ENCODE measurements at regions not wholly inside any gene's neighbourhood (a gene's known extent, or its start where the extent isn't known, plus 50 kb on each side); places are given as distances from the start of the nearest gene placed in this dataset.
"Not testable (repeated sequence)": the region's sequence is repeated elsewhere in the genome, so short reads cannot be mapped to it uniquely, and the experiment has no call there.

GRCh38 chr4:49217492-49217891 lies 231.4 kb downstream of the CWH43 start:
- POLR2A ChIA-PET, result no interaction called here
- H3K9me3 Mint-ChIP-seq (ENCODE audit: insufficient read depth), result peaks cover 38% of the 10 kb centered on the region
- CTCF ChIA-PET, result no interaction called here
- H3K27me3 Mint-ChIP-seq (ENCODE audit: low read depth), result no peaks in the 10 kb centered on the region
- ATAC-seq (no peak), DNase-seq (no peak)
- H3K4me3 Mint-ChIP-seq, result no peak overlapping the region
- H3K27ac Mint-ChIP-seq, result no peak overlapping the region
- H3K4me1 Mint-ChIP-seq (ENCODE audit: low read depth), result no peaks in the 10 kb centered on the region
- H3K36me3 Mint-ChIP-seq (ENCODE audit: low read depth), result peaks cover 2% of the 10 kb centered on the region

GRCh38 chr4:49218094-49218493 lies 232.0 kb downstream of the CWH43 start:
- H3K27ac Mint-ChIP-seq; H3K27me3 Mint-ChIP-seq (ENCODE audit: low read depth); ATAC-seq; H3K36me3 Mint-ChIP-seq (ENCODE audit: low read depth); POLR2A ChIA-PET; CTCF ChIA-PET; DNase-seq; H3K4me3 Mint-ChIP-seq; H3K4me1 Mint-ChIP-seq (ENCODE audit: low read depth): not testable (repeated sequence)
- H3K9me3 Mint-ChIP-seq (ENCODE audit: insufficient read depth), result peaks cover 37% of the 10 kb centered on the region

GRCh38 chr4:49218931-49219330 lies 232.9 kb downstream of the CWH43 start:
- ATAC-seq; POLR2A ChIA-PET; H3K36me3 Mint-ChIP-seq (ENCODE audit: low read depth); H3K27me3 Mint-ChIP-seq (ENCODE audit: low read depth); H3K4me1 Mint-ChIP-seq (ENCODE audit: low read depth); DNase-seq; H3K4me3 Mint-ChIP-seq; H3K27ac Mint-ChIP-seq; CTCF ChIA-PET: not testable (repeated sequence)
- peaks cover 37% of the 10 kb centered on the region for H3K9me3 Mint-ChIP-seq (ENCODE audit: insufficient read depth)

GRCh38 chr4:49219489-49220225 lies 233.6 kb downstream of the CWH43 start:
- ATAC-seq, result not testable (repeated sequence)

GRCh38 chr4:49221209-49221608 lies 235.1 kb downstream of the CWH43 start:
- Mint-ChIP-seq H3K4me3 (no peak overlapping the region), H3K27ac (no peak overlapping the region), H3K9me3 (ENCODE audit: insufficient read depth) (peaks cover 25% of the 10 kb centered on the region), H3K27me3 (ENCODE audit: low read depth) (no peaks in the 10 kb centered on the region), H3K4me1 (ENCODE audit: low read depth) (no peaks in the 10 kb centered on the region), H3K36me3 (ENCODE audit: low read depth) (no peaks in the 10 kb centered on the region)
- CTCF ChIA-PET, result no interaction called here
- POLR2A ChIA-PET, result no interaction called here
- ATAC-seq (no peak), DNase-seq (no peak)

More at GRCh38 chr4:49219489-49220225, 233.6 kb downstream of the CWH43 start:
- H3K27me3 Mint-ChIP-seq (ENCODE audit: low read depth); POLR2A ChIA-PET; H3K4me1 Mint-ChIP-seq (ENCODE audit: low read depth); H3K36me3 Mint-ChIP-seq (ENCODE audit: low read depth); DNase-seq; H3K4me3 Mint-ChIP-seq; CTCF ChIA-PET; H3K27ac Mint-ChIP-seq: not testable (repeated sequence)
- peaks cover 31% of the 10 kb centered on the region for H3K9me3 Mint-ChIP-seq (ENCODE audit: insufficient read depth)

GRCh38 chr4:49222810-49223209 lies 236.7 kb downstream of the CWH43 start:
- ATAC-seq; H3K4me3 Mint-ChIP-seq; H3K27me3 Mint-ChIP-seq (ENCODE audit: low read depth); H3K4me1 Mint-ChIP-seq (ENCODE audit: low read depth); POLR2A ChIA-PET; CTCF ChIA-PET; H3K27ac Mint-ChIP-seq; H3K36me3 Mint-ChIP-seq (ENCODE audit: low read depth); DNase-seq: not testable (repeated sequence)
- H3K9me3 Mint-ChIP-seq (ENCODE audit: insufficient read depth), result peaks cover 19% of the 10 kb centered on the region

GRCh38 chr4:49226216-49226866 lies 240.3 kb downstream of the CWH43 start:
- H3K9me3 Mint-ChIP-seq (ENCODE audit: insufficient read depth); H3K27ac Mint-ChIP-seq; ATAC-seq; H3K4me3 Mint-ChIP-seq; CTCF ChIA-PET; H3K4me1 Mint-ChIP-seq (ENCODE audit: low read depth); H3K27me3 Mint-ChIP-seq (ENCODE audit: low read depth); DNase-seq; POLR2A ChIA-PET; H3K36me3 Mint-ChIP-seq (ENCODE audit: low read depth): not testable (repeated sequence)

GRCh38 chr4:49227941-49228340 lies 241.9 kb downstream of the CWH43 start:
- DNase-seq; CTCF ChIA-PET; POLR2A ChIA-PET; H3K9me3 Mint-ChIP-seq (ENCODE audit: insufficient read depth); ATAC-seq; H3K36me3 Mint-ChIP-seq (ENCODE audit: low read depth); H3K27ac Mint-ChIP-seq; H3K4me1 Mint-ChIP-seq (ENCODE audit: low read depth); H3K4me3 Mint-ChIP-seq; H3K27me3 Mint-ChIP-seq (ENCODE audit: low read depth): not testable (repeated sequence)

- DNase-seq; H3K27ac Mint-ChIP-seq; H3K4me3 Mint-ChIP-seq; H3K9me3 Mint-ChIP-seq (ENCODE audit: insufficient read depth); H3K36me3 Mint-ChIP-seq (ENCODE audit: low read depth); H3K27me3 Mint-ChIP-seq (ENCODE audit: low read depth); ATAC-seq; POLR2A ChIA-PET; H3K4me1 Mint-ChIP-seq (ENCODE audit: low read depth); CTCF ChIA-PET: not testable (repeated sequence)
These were observed 243.2 kb downstream of the CWH43 start for GRCh38 chr4:49229243-49229642.

- H3K27me3 Mint-ChIP-seq (ENCODE audit: low read depth); H3K4me1 Mint-ChIP-seq (ENCODE audit: low read depth); DNase-seq; ATAC-seq; H3K27ac Mint-ChIP-seq; H3K4me3 Mint-ChIP-seq; CTCF ChIA-PET; H3K36me3 Mint-ChIP-seq (ENCODE audit: low read depth); H3K9me3 Mint-ChIP-seq (ENCODE audit: insufficient read depth); POLR2A ChIA-PET: not testable (repeated sequence)
These were observed 243.6 kb downstream of the CWH43 start for GRCh38 chr4:49229713-49230112.

- POLR2A ChIA-PET; H3K36me3 Mint-ChIP-seq (ENCODE audit: low read depth); ATAC-seq; H3K4me3 Mint-ChIP-seq; DNase-seq; H3K27me3 Mint-ChIP-seq (ENCODE audit: low read depth); CTCF ChIA-PET; H3K27ac Mint-ChIP-seq; H3K9me3 Mint-ChIP-seq (ENCODE audit: insufficient read depth); H3K4me1 Mint-ChIP-seq (ENCODE audit: low read depth): not testable (repeated sequence)
These were observed 247.3 kb downstream of the CWH43 start for GRCh38 chr4:49233346-49233745.

GRCh38 chr4:49233749-49234148 lies 247.7 kb downstream of the CWH43 start:
- H3K36me3 Mint-ChIP-seq (ENCODE audit: low read depth); H3K27me3 Mint-ChIP-seq (ENCODE audit: low read depth); ATAC-seq; H3K4me1 Mint-ChIP-seq (ENCODE audit: low read depth); H3K27ac Mint-ChIP-seq; H3K4me3 Mint-ChIP-seq; H3K9me3 Mint-ChIP-seq (ENCODE audit: insufficient read depth); DNase-seq; CTCF ChIA-PET; POLR2A ChIA-PET: not testable (repeated sequence)

GRCh38 chr4:49234382-49234781 lies 248.3 kb downstream of the CWH43 start:
- CTCF ChIA-PET; ATAC-seq; H3K27ac Mint-ChIP-seq; H3K4me1 Mint-ChIP-seq (ENCODE audit: low read depth); POLR2A ChIA-PET; H3K27me3 Mint-ChIP-seq (ENCODE audit: low read depth); DNase-seq; H3K9me3 Mint-ChIP-seq (ENCODE audit: insufficient read depth); H3K36me3 Mint-ChIP-seq (ENCODE audit: low read depth); H3K4me3 Mint-ChIP-seq: not testable (repeated sequence)

Data from activated CD8-positive, alpha-beta T cell treated with anti-CD3 and anti-CD28 coated beads, Interleukin-2, amount 10 ng/mL, durations not matched to agents 7 days and 5 days (primary cell).